B cell (primary cell): ENCODE measurements at regions not wholly inside any gene's neighbourhood (a gene's known extent, or its start where the extent isn't known, plus 50 kb on each side); places are given as distances from the start of the nearest gene placed in this dataset.

Source experiments
- ATAC-seq: fragments of 200-7000 bp; cut with Tn5 transposase; one replicate; pipeline ENCODE4 v1.10.0; 2021; ENCODE audit warnings: low read depth, mild to moderate bottlenecking, moderate number of reproducible peaks, moderate library complexity
- CTCF ChIA-PET: fragments of 350-600 bp; sonication (Branson Sonifier 250); formaldehyde crosslinking; loops from one replicate; lab custom pipeline; 2021; ENCODE audit warnings: antibody characterized with exemption, inconsistent platforms; lab: Charles Lee
- POLR2A ChIA-PET: fragments of 350-600 bp; sonication (Branson Sonifier 250); formaldehyde crosslinking; loops from one replicate; lab custom pipeline; 2021; ENCODE audit warnings: antibody characterized with exemption; lab: Charles Lee
- DNase-seq: peaks from one replicate; pipeline ENCODE4 v3.0.0; 2013
- H2AFZ ChIP-seq: 2 replicates; pipeline ENCODE4 v1.6.1; 2012; ENCODE audit warnings: mild to moderate bottlenecking, low read depth, low read length; ENCODE audit not compliant: insufficient read depth, poor library complexity, severe bottlenecking
- H3K27ac ChIP-seq, 2 donors: 1 replicate in 1 of 2; 2 replicates in 1 of 2; pipeline ENCODE4 v1.5.1; 2012 to 2013; ENCODE audit warnings: low read length in 2 of 2, mild to moderate bottlenecking in 2 of 2, moderate library complexity in 1 of 2
- H3K27me3 ChIP-seq, 4 experiments: fragments of 200-600 bp in 1 of 4; sonication (generic) in 1 of 4; replicated peaks in 1 of 4; 1 replicate in 2 of 4; 2 replicates in 2 of 4; pipeline versions ENCODE4 v1.6.1 to v1.7.0; 2013 to 2016; ENCODE audit warnings: low read length in 3 of 4, mild to moderate bottlenecking in 2 of 4, mixed read lengths in 1 of 4, moderate library complexity in 1 of 4; ENCODE audit not compliant: insufficient read depth in 4 of 4, control insufficient read depth in 3 of 4; ENCODE audit errors: control extremely low read depth in 1 of 4
- H3K36me3 ChIP-seq, 2 experiments: replicated peaks in 1 of 2; 1 replicate in 1 of 2; 2 replicates in 1 of 2; pipeline versions ENCODE4 v1.6.1 to v1.7.1; 2013; ENCODE audit warnings: low read length in 1 of 2; ENCODE audit not compliant: insufficient read depth in 2 of 2, control insufficient read depth in 1 of 2; ENCODE audit errors: control extremely low read depth in 1 of 2, extremely low read depth in 1 of 2
- H3K4me1 ChIP-seq, 2 donors: fragments of 200-600 bp in 1 of 2; sonication (generic) in 1 of 2; 1 replicate in 1 of 2; 2 replicates in 1 of 2; pipeline versions ENCODE4 v1.5.1 to v1.6.1; 2013 to 2017; ENCODE audit warnings: low read length in 2 of 2; ENCODE audit not compliant: control insufficient read depth in 2 of 2, insufficient read depth in 2 of 2
- H3K4me2 ChIP-seq: replicated peaks from 2 replicates; pipeline ENCODE3; 2012; ENCODE audit warnings: mild to moderate bottlenecking, low read depth, low read length; ENCODE audit not compliant: poor library complexity, severe bottlenecking
- H3K4me3 ChIP-seq, 5 experiments: fragments of 200-600 bp in 1 of 5; sonication (generic) in 1 of 5; 1 replicate in 3 of 5; 2 replicates in 2 of 5; pipeline versions ENCODE4 v1.5.1 to v1.7.0; 2011 to 2016; ENCODE audit warnings: low read length in 4 of 5, mild to moderate bottlenecking in 4 of 5, low read depth in 2 of 5, control low read depth in 1 of 5, moderate library complexity in 1 of 5; ENCODE audit not compliant: insufficient read depth in 1 of 5; ENCODE audit errors: control extremely low read depth in 1 of 5, extremely low read depth in 1 of 5
- H3K79me2 ChIP-seq: fragments of 200-600 bp; sonication (generic); one replicate; pipeline ENCODE4 v1.6.0; 2016; ENCODE audit warnings: low read length; ENCODE audit not compliant: control insufficient read depth, insufficient read depth
- H3K9ac ChIP-seq: fragments of 200-600 bp; sonication (generic); 2 replicates; pipeline ENCODE4 v1.6.1; 2017; ENCODE audit warnings: mild to moderate bottlenecking, low read length, moderate library complexity
- H3K9me3 ChIP-seq, 3 donors: one replicate each; pipeline versions ENCODE4 v1.6.1 to v1.7.1; 2013; ENCODE audit warnings: low read length in 2 of 3; ENCODE audit not compliant: control insufficient read depth in 2 of 3, insufficient read depth in 1 of 3; ENCODE audit errors: control extremely low read depth in 1 of 3
- H4K20me1 ChIP-seq: 2 replicates; pipeline ENCODE4 v1.6.0; 2012; ENCODE audit warnings: mild to moderate bottlenecking, low read length; ENCODE audit not compliant: insufficient read depth, control insufficient read depth, poor library complexity, severe bottlenecking
- H3K27ac Mint-ChIP-seq: one replicate; pipeline ENCODE4 v1.8.0; 2021; ENCODE audit warnings: mixed read lengths
- H3K27me3 Mint-ChIP-seq: one replicate; pipeline ENCODE4 v1.8.0; 2021; ENCODE audit warnings: mixed read lengths
- H3K4me1 Mint-ChIP-seq: one replicate; pipeline ENCODE4 v1.8.0; 2021; ENCODE audit warnings: mixed read lengths
- H3K4me3 Mint-ChIP-seq: one replicate; pipeline ENCODE4 v1.8.0; 2021; ENCODE audit warnings: mixed read lengths
- H3K9me3 Mint-ChIP-seq: one replicate; pipeline ENCODE4 v1.8.0; 2022; ENCODE audit warnings: mixed read lengths; ENCODE audit not compliant: insufficient read depth
- CTCF ChIP-seq: fragments of 200-600 bp; IDR thresholded peaks from one replicate; pipeline ENCODE4 v1.8.0; 2022; ENCODE audit warnings: antibody characterized with exemption, mild to moderate bottlenecking
- EZH2 ChIP-seq: IDR thresholded peaks from 2 replicates; pipeline ENCODE4 v1.6.1; 2012; ENCODE audit warnings: borderline replicate concordance, low read depth, mild to moderate bottlenecking, moderate library complexity, low read length; ENCODE audit not compliant: insufficient read depth, poor library complexity, severe bottlenecking
- WGBS: methylation state at CpG from one replicate; pipeline ENCODE4 v1.1.5; 2013; ENCODE audit warnings: missing lambda C conversion rate; ENCODE audit not compliant: insufficient coverage; 5-methylcytosine and 5-hydroxymethylcytosine counted together
- intact Hi-C: fragments of 100-400 bp; cut with micrococcal nuclease; formaldehyde crosslinking; loops from one replicate; pipeline ENCODE4 v1.10.0; 2022

GRCh38 chr13:37456506-37456905 is 142.1 kb downstream of the POSTN start:
- no peak overlapping the region for H3K27ac Mint-ChIP-seq
- WGBS, result no CpG with 5 or more reads among the region's 4 CpGs
- DNase-seq (no peak), ATAC-seq (no peak)
- TF ChIP-seq EZH2 (no peak), CTCF (no peak)
- Histone ChIP-seq H3K79me2 (no peaks in the 10 kb centered on the region), H3K36me3 (no peaks in the 10 kb centered on the region), H3K4me1 (no peaks in the 10 kb centered on the region), H4K20me1 (no peaks in the 10 kb centered on the region), H2AFZ (no peak overlapping the region), H3K4me3 (no peak overlapping the region), H3K9ac (no peak overlapping the region), H3K9me3 (peaks cover 0 to 5% (median 0%) of the 10 kb centered on the region in 3 donors), H3K27ac (no peak overlapping the region), H3K27me3 (no peaks in the 10 kb centered on the region), H3K4me2 (no peak overlapping the region)
- peaks cover 9% of the 10 kb centered on the region for H3K9me3 Mint-ChIP-seq
- intact Hi-C loops, result no loop called here
- no peaks in the 10 kb centered on the region for H3K27me3 Mint-ChIP-seq
- CTCF ChIA-PET, result no interaction called here
- H3K4me1 Mint-ChIP-seq, result no peaks in the 10 kb centered on the region
- H3K4me3 Mint-ChIP-seq, result no peak overlapping the region
- POLR2A ChIA-PET, result no interaction called here

- H3K4me2 ChIP-seq, result no peak overlapping the region
- H3K4me3 ChIP-seq, result no peak overlapping the region
- ChIA-PET POLR2A (no interaction called here), CTCF (no interaction called here)
- Mint-ChIP-seq H3K27ac (no peak overlapping the region), H3K27me3 (no peaks in the 10 kb centered on the region), H3K9me3 (peaks cover 9% of the 10 kb centered on the region), H3K4me3 (no peak overlapping the region), H3K4me1 (no peaks in the 10 kb centered on the region)
- ATAC-seq (no peak), DNase-seq (no peak)
- no peaks in the 10 kb centered on the region for H3K79me2 ChIP-seq
- intact Hi-C loops, result no loop called here
- no peaks in the 10 kb centered on the region for H3K27me3 ChIP-seq
- TF ChIP-seq CTCF (no peak), EZH2 (no peak)
- H3K9ac ChIP-seq, result no peak overlapping the region
- 50% methylated on average over 1 of the region's 1 CpG for WGBS
- H4K20me1 ChIP-seq, result no peaks in the 10 kb centered on the region
- peaks cover 0 to 5% (median 0%) of the 10 kb centered on the region in 3 donors for H3K9me3 ChIP-seq
- H2AFZ ChIP-seq, result no peak overlapping the region
- no peaks in the 10 kb centered on the region for H3K4me1 ChIP-seq
- no peak overlapping the region for H3K27ac ChIP-seq
- no peaks in the 10 kb centered on the region for H3K36me3 ChIP-seq
Measured at GRCh38 chr13:37456041-37456440, 142.5 kb downstream of the POSTN start.
